Left cardiac atrium (tissue), 4 donors: ENCODE measurements at regions not wholly inside any gene's neighbourhood (a gene's known extent, or its start where the extent isn't known, plus 50 kb on each side); places are given as distances from the start of the nearest gene placed in this dataset.
A peak's percentile ranks its signal among the peaks of the same experiment; 100 is the strongest.
"Not testable (repeated sequence)": the region's sequence is repeated elsewhere in the genome, so short reads cannot be mapped to it uniquely, and the experiment has no call there.

Experiments
- ATAC-seq, 2 donors: fragments of 200-7000 bp; cut with Tn5 transposase; one replicate each; pipeline ENCODE4 v1.9.1; 2020; ENCODE audit warnings: mild to moderate bottlenecking in 2 of 2, moderate library complexity in 2 of 2
- DNase-seq: peaks from one replicate; pipeline ENCODE4 v3.0.0-alpha.2; 2020
- intact Hi-C, 2 donors: fragments of 100-400 bp; cut with DNase I; formaldehyde crosslinking; loops; one replicate each; pipeline versions ENCODE4 v1.14.1 to v1.15.1; 2022 to 2023
- donor health status: DM: no; HTN: yes; CAD: no.
- donor health status: DM: no; HTN: yes; CAD: no; lungs with severe emphysema.
- donor health status: DM: yes; HTN: yes; CAD: no.
- donor health status: Dilated cardiomyopathy.

- intact Hi-C loops = no loop called here
- no peak for ATAC-seq
- no peak for DNase-seq
Measured at GRCh38 chr2:9704600-9704999, 73.8 kb upstream of the YWHAQ start.

GRCh38 chr2:9705196-9705595 is 74.4 kb upstream of the YWHAQ start:
- ATAC-seq (no peak), DNase-seq (no peak)
- intact Hi-C loops = no loop called here

- no peak for ATAC-seq
- DNase-seq = no peak
- intact Hi-C loops = no loop called here
Measured at GRCh38 chr2:9707008-9707407, 76.2 kb upstream of the YWHAQ start.

- intact Hi-C loops = no loop called here
- ATAC-seq = no peak
Measured at GRCh38 chr2:9707611-9708160, 76.9 kb upstream of the YWHAQ start.

GRCh38 chr2:9708683-9709538 is 78.1 kb upstream of the YWHAQ start:
- ATAC-seq (no peak), DNase-seq (no peak)
- intact Hi-C loops = no loop called here

More at GRCh38 chr2:9707611-9708160, 76.9 kb upstream of the YWHAQ start:
- DNase-seq = no peak

GRCh38 chr2:9709539-9710285 is 78.9 kb upstream of the YWHAQ start:
- ATAC-seq = no peak
- no peak for DNase-seq
- intact Hi-C loops = loop anchor here in 1 of 2 donors (5.0 kb wide), 1 partner anchor 77 kb away; the partner anchor contains the start of gene YWHAQ

GRCh38 chr2:9710311-9710710 is 79.5 kb upstream of the YWHAQ start:
- DNase-seq (no peak), ATAC-seq (no peak)
- intact Hi-C loops = loop anchor here in 1 of 2 donors (5.0 kb wide), 1 partner anchor 78 kb away; the partner anchor contains the start of gene YWHAQ

GRCh38 chr2:9712263-9712662 is 81.5 kb upstream of the YWHAQ start:
- ATAC-seq = peak; percentile 92
- intact Hi-C loops = loop anchor here in 1 of 2 donors (5.0 kb wide), 1 partner anchor 80 kb away; the partner anchor contains the start of gene YWHAQ
- peak; percentile 80 for DNase-seq

- peak; percentile 76 for ATAC-seq
- intact Hi-C loops = loop anchor here in 1 of 2 donors (2.0 to 5.0 kb wide), 2 partner anchors 46 to 82 kb away; partner anchors contain the start of gene YWHAQ
- DNase-seq = peak; percentile 71
Measured at GRCh38 chr2:9714630-9715214, 83.9 kb upstream of the YWHAQ start.

- intact Hi-C loops = loop anchor here in 1 of 2 donors (2.0 kb wide), 1 partner anchor 46 kb away; no protein-coding TSS in a partner anchor
- ATAC-seq = no peak
- no peak for DNase-seq
Measured at GRCh38 chr2:9715238-9715637, 84.4 kb upstream of the YWHAQ start.

- intact Hi-C loops = no loop called here
- ATAC-seq = no peak
- no peak for DNase-seq
Measured at GRCh38 chr2:9717886-9718451, 87.2 kb upstream of the YWHAQ start.

GRCh38 chr2:9720352-9721093 is 89.7 kb upstream of the YWHAQ start:
- intact Hi-C loops = no loop called here
- no peak for ATAC-seq
- DNase-seq = no peak

- intact Hi-C loops = no loop called here
- peak in 1 of 2 donors; percentile 15 for ATAC-seq
- DNase-seq = no peak
Measured at GRCh38 chr2:9721344-9721743, 90.5 kb upstream of the YWHAQ start.

- DNase-seq (no peak), ATAC-seq (no peak)
- intact Hi-C loops = no loop called here
Measured at GRCh38 chr2:9722451-9722850, 91.7 kb upstream of the YWHAQ start.

- ATAC-seq = no peak
- no peak for DNase-seq
- intact Hi-C loops = no loop called here
Measured at GRCh38 chr2:9724565-9724964, 93.8 kb upstream of the YWHAQ start.

GRCh38 chr2:9725106-9725505 is 94.3 kb upstream of the YWHAQ start:
- DNase-seq = no peak
- ATAC-seq = no peak
- intact Hi-C loops = no loop called here

- intact Hi-C loops, ATAC-seq, DNase-seq: not testable (repeated sequence)
Measured at GRCh38 chr2:9726016-9726415, 95.2 kb upstream of the YWHAQ start.

GRCh38 chr2:9730523-9730922 is 99.7 kb upstream of the YWHAQ start:
- intact Hi-C loops, DNase-seq, ATAC-seq: not testable (repeated sequence)
